OCI-M2 (cell line): ENCODE measurements at regions not wholly inside any gene's neighbourhood (a gene's known extent, or its start where the extent isn't known, plus 50 kb on each side); places are given as distances from the start of the nearest gene placed in this dataset.
"Not testable (repeated sequence)": the region's sequence is repeated elsewhere in the genome, so short reads cannot be mapped to it uniquely, and the experiment has no call there.

ENCODE experiments used
- DNase-seq: peaks from one replicate; lab custom pipeline; 2025; ENCODE audit not compliant: unreplicated experiment; lab: John Stamatoyannopoulos, UW

- DNase-seq, result no peak
Observed at GRCh38 chr4:117014236-117014635, 71.1 kb downstream of the TRAM1L1 start.

GRCh38 chr4:117010671-117011070 is 74.7 kb downstream of the TRAM1L1 start:
- no peak for DNase-seq

DNA sequence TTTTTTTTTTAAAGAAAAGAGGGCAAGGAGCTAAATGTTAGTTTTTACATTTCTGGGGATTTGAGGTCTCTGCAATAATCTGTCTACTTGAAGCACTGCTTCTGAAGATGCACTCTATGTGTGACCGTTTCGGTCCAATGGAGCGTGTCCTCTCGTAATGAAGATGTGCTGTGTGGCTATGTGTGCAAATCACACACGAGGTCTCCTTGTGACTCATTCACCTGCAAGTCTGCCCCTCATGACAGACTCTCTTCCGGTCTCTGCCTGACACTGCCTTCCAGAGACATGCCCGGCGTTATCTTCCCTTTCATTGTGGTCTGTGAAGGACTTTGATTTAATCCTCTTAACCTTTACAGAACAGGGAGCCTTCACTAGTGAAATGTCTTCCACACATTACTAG is 84.3 kb downstream of the TRAM1L1 start:
- no peak for DNase-seq

DNA sequence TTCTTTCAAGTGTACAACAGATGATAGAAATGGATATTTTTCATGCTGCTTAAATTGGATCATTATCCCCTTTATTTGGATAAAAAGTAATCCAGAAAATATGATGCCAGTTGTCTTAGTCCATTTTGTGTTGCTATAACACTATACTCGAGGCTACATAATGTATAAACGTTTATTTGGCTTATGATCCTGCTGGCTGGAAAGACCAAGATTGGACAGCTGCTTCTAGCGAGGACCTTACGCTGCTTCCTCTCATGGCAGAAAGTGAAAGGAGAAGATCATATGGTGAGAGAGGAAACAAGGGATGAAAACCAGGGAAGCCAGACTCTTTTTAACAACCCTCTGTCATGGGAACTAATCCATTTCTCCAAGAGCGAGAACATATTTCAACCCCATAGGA is 102.7 kb downstream of the TRAM1L1 start:
- DNase-seq, result no peak

- DNase-seq, result not testable (repeated sequence)
Observed at GRCh38 chr4:116980436-116980835, 104.9 kb downstream of the TRAM1L1 start.

GRCh38 chr4:116959045-116959444 is 126.3 kb downstream of the TRAM1L1 start:
- no peak for DNase-seq

DNA sequence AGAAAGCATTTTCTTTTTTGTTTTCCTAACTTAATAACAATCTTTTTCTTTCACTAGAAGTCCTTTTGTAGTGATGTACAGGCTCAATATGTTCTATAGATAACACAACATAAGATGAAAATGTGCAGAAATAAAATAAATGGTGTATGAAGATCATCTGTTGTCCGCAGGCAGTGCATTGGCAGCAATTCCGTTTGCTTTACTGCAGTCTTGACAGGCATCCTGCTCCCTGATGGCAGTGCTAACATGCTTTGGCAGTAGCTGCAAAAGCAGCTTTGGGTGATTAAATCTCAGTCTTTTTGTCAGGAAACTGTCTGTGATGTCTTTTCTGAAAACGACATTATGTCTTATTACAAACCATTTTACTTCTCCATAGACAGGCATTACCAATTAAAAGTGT is 131.4 kb downstream of the TRAM1L1 start:
- no peak for DNase-seq

- no peak for DNase-seq
Observed at GRCh38 chr4:116952530-116953136, 132.7 kb downstream of the TRAM1L1 start.

DNA sequence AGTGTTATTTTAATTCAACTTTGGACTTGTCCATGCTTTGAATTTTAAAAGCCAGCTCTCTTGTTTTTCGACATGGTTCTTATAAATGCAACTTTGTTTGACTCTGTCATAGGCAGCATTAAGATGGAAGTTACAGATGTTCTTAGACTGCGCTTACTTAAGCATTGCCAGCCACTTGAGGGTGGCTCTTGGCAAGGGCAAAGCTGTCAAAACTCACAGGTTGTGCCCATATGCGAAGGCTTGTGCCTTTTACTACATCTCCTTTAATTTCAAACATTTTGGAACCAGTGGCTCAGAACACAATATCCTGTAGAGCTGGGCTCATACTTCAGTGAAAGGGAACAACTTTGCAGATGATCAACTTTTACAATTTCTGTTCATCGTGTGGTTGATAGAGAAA is 135.5 kb downstream of the TRAM1L1 start:
- DNase-seq, result no peak

DNA sequence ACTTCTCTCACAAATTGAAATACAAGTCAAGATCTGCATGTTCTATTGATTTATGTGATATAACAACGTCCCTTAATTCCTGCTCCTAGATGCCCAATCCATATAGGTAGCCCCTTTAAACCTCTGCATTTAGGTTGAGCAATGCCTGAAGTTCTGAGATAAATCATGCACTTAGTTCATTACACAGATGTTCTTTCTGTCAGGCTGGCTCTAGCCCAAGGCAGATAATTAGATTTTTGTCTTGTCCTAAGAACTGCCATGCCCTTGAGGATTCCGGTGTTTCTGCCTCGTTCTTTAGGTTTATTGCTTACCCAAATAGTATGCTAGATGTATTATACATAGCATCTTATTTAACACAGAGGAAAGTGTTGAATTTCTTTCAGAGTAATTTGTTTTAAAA is 143.1 kb downstream of the TRAM1L1 start:
- no peak for DNase-seq

DNA sequence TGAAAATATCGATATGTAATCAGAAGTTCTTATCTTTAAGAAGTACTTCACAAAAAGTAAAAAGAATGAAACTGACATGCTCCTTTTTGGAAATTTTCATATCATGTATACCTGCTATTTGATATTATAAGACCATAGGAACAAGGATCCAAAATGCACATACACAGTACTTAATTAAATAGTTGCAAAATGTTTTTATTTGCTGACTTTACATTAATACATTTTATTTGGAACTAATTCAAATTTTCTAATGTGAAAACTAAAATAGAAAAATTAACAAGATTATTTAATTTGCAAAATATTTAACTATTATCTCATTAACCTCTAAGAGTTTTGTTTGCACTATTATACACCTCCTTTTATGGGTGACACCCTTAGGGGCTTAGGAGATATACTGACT is 155.0 kb downstream of the TRAM1L1 start:
- DNase-seq, result no peak

- DNase-seq, result no peak
Observed at GRCh38 chr4:116926631-116927295, 158.6 kb downstream of the TRAM1L1 start.

GRCh38 chr4:116925900-116926457 is 159.4 kb downstream of the TRAM1L1 start:
- no peak for DNase-seq

DNA sequence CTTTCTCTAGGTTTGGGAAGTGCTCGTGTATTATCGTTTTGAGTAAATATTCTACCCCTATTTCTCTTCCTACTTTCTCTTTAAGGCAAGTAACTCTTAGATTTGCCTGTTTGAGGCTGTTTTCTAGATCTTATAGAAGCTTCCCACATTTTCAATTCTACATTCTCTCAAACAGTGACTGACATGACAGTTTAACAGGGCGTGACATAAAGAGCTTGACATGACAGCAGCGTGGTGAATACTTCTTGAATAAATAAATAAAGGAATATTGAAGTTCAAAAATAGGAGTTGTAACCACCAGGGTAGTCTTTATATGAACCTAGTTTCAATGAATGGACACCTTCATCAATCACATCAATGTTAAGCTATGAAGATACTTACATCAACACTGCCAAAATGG is 162.0 kb downstream of the TRAM1L1 start:
- no peak for DNase-seq

DNA sequence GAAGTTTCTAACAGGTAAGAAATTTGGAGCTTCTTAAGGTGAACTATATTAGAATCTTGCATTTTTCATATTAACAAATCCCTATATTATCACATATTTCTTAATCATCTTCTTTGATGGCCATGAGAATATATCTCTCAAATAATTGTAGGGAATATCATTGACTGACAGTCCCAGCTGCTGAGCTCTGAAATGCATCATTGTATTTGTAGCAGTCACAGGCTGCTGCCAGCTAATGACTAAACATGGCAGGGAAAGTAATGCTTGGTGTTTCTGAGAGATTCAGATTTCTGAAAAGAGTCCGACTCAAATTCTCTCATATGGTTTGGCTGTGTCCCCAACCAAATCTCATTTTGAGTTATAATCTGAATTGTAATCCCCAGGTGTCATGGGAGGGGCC is 171.9 kb downstream of the TRAM1L1 start:
- no peak for DNase-seq

DNA sequence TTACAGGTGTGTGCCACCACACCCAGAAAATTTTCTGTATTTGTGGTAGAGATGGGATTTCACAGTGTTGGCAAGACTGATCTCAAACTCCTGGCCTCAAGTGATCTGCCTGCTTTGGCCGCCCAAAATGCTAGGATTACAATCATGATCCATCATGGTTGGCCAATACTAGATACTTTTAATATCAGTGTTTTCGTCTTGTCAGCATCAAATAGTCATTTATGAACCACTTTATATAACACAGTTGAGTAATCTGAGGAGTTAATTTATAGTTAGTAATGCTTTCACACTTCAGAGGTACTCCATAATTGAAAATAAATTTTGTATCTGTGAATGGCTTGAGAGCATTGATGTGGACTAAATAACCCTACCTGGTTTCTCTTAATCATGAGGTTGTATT is 178.6 kb downstream of the TRAM1L1 start:
- DNase-seq, result no peak

GRCh38 chr4:116899561-116899960 is 185.8 kb downstream of the TRAM1L1 start:
- no peak for DNase-seq

- no peak for DNase-seq
Observed at GRCh38 chr4:116885579-116885978, 199.8 kb downstream of the TRAM1L1 start.

- DNase-seq, result no peak
Observed at GRCh38 chr4:116882503-116882902, 202.9 kb downstream of the TRAM1L1 start.

- DNase-seq, result no peak
Observed at GRCh38 chr4:116881077-116881476, 204.3 kb downstream of the TRAM1L1 start.

DNA sequence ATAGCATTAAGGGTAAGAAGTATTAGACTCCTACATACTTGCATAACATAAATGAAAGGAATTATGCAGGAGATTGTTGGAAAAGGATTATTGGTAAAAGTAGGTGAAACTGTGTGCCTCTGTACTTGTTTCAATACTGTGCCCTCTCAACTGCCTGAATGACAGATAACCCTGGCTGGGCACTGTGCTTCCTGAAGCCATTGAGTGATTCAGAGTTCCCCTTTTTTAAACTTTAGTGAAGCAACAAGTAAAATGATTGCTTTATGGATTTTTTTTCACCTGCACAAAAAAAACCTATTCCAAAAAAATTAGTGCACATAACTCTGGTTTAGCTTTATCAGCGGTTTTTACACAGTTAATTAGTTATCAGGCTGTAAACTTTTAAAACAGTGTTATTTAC is 204.8 kb downstream of the TRAM1L1 start:
- DNase-seq, result no peak

DNA sequence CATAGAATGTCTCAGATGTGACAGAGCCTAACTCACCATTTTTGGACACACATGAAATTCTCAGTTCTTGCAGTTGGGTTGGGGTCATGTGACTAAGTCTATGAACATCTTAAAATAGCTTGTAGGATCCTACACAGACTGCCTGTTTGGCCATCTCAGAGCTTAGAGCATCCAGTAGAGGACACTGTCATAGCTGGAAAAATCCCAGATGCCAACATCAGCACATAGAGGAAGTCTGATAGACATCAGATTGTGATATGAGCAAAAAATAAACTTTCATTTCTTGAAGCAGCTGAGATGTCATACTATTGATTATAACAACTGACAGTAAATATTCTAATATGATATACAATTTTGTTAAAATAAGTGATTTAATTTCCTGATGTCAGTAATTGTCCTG is 207.1 kb downstream of the TRAM1L1 start:
- no peak for DNase-seq

DNA sequence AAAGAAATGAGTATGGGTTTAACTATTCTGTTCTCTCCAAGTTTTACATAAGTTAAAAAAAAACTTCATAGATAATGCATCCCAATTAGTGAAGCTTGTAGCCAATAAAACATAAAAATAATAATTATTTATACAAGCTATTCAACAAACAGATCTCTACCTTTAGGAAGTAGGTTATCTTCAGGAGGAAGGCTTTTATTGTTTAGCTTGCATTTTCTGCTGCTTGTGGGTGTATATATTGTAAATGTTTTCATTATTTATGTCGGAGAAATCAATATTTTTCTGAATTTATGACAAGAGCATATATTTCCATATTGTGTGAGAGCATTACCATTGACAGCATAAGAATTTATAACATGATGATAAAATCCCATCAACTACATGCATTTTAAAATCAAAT is 208.3 kb downstream of the TRAM1L1 start:
- DNase-seq, result no peak
